GM23248 (cell line): ENCODE measurements at regions not wholly inside any gene's neighbourhood (a gene's known extent, or its start where the extent isn't known, plus 50 kb on each side); places are given as distances from the start of the nearest gene placed in this dataset.

ENCODE experiments used
- DNase-seq: peaks from one replicate; pipeline ENCODE4 v3.0.0-alpha.2; 2015
- H2AFZ ChIP-seq: fragments of 200-600 bp; sonication (generic); 2 replicates; pipeline ENCODE4 v1.6.1; 2016; ENCODE audit warnings: antibody characterized with exemption
- H3F3A ChIP-seq: fragments of 200-600 bp; sonication (generic); 2 replicates; pipeline ENCODE4 v1.6.1; 2016; ENCODE audit warnings: mild to moderate bottlenecking, antibody characterized with exemption, mixed run types; ENCODE audit not compliant: insufficient read depth
- H3K27ac ChIP-seq: fragments of 200-600 bp; sonication (generic); 2 replicates; pipeline ENCODE4 v1.5.1; 2016; ENCODE audit warnings: mild to moderate bottlenecking
- H3K27me3 ChIP-seq: fragments of 200-600 bp; sonication (generic); replicated peaks from 2 replicates; pipeline ENCODE4 v1.6.1; 2016; ENCODE audit warnings: mild to moderate bottlenecking; ENCODE audit not compliant: insufficient read depth
- H3K36me3 ChIP-seq: fragments of 200-600 bp; sonication (generic); 2 replicates; pipeline ENCODE4 v1.6.1; 2016; ENCODE audit warnings: low read depth, mild to moderate bottlenecking
- H3K4me1 ChIP-seq: fragments of 200-600 bp; sonication (generic); 2 replicates; pipeline ENCODE4 v1.6.1; 2016; ENCODE audit warnings: mild to moderate bottlenecking; ENCODE audit not compliant: insufficient read depth
- H3K4me2 ChIP-seq: fragments of 200-600 bp; sonication (generic); one replicate; pipeline ENCODE4 v1.6.1; 2016; ENCODE audit warnings: mild to moderate bottlenecking; ENCODE audit not compliant: unreplicated experiment
- H3K4me3 ChIP-seq: fragments of 200-600 bp; sonication (generic); 2 replicates; pipeline ENCODE4 v1.5.1; 2016; ENCODE audit warnings: mild to moderate bottlenecking
- H3K79me2 ChIP-seq: fragments of 200-600 bp; sonication (generic); 2 replicates; pipeline ENCODE4 v1.6.1; 2016; ENCODE audit warnings: mild to moderate bottlenecking; ENCODE audit not compliant: insufficient read depth
- H3K9ac ChIP-seq: fragments of 200-600 bp; sonication (generic); 2 replicates; pipeline ENCODE4 v1.6.1; 2016; ENCODE audit warnings: mild to moderate bottlenecking
- H3K9me2 ChIP-seq: fragments of 200-600 bp; sonication (generic); 2 replicates; pipeline ENCODE4 v1.6.1; 2016; ENCODE audit warnings: mixed run types, mild to moderate bottlenecking, moderate library complexity; ENCODE audit not compliant: insufficient read depth
- H3K9me3 ChIP-seq: fragments of 200-600 bp; sonication (generic); one replicate; pipeline ENCODE4 v1.6.1; 2017; ENCODE audit warnings: low read depth
- H4K20me1 ChIP-seq: fragments of 200-600 bp; sonication (generic); 2 replicates; pipeline ENCODE4 v1.6.0; 2016; ENCODE audit not compliant: insufficient read depth
- EZH2 ChIP-seq: fragments of 200-600 bp; sonication (generic); IDR thresholded peaks from 2 replicates; pipeline ENCODE4 v1.6.1; 2018; ENCODE audit warnings: antibody characterized with exemption, mild to moderate bottlenecking; ENCODE audit not compliant: insufficient read depth, poor library complexity, severe bottlenecking
- EZH2phosphoT487 ChIP-seq: fragments of 200-600 bp; sonication (generic); IDR thresholded peaks from 2 replicates; pipeline ENCODE4 v1.6.1; 2018; ENCODE audit warnings: antibody characterized with exemption, moderate library complexity, mild to moderate bottlenecking, low read depth; ENCODE audit not compliant: insufficient read depth
- WGBS, 2 experiments: methylation state at CpG; one replicate each; pipeline ENCODE4 v1.1.6; 2015 to 2017; ENCODE audit warnings: low lambda C conversion rate in 2 of 2, low coverage in 1 of 2; ENCODE audit errors: missing lambda C conversion rate in 2 of 2; 5-methylcytosine and 5-hydroxymethylcytosine counted together
- in situ Hi-C: fragments of 300-500 bp; cut with MboI; formaldehyde crosslinking; loops from 2 replicates; pipeline ENCODE4 v1.15.0; 2020

DNA sequence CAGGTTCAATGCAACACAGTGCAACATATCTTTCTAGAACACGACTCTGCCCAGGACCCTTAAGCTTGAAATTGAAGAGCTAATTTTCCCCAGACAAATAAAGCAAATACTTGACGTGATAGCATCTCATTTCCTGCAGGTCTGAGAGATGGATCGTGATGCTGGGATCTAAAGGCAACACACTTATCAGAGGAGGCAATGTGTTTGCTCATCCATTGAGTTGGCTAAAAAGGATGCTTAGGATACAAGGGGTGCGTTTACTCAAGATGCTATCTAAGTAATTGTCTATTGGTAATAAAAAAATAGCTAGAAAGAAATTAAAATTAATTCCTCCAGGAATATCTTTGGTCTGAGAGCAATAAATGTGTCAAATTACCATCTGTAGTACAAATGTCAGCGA lies 129.0 kb downstream of the SOCS6 start:
- peaks cover 51% of the 10 kb centered on the region for H3F3A ChIP-seq
- peaks cover 48% of the 10 kb centered on the region for H3K4me1 ChIP-seq
- H3K9me2 ChIP-seq = no peaks in the 10 kb centered on the region
- no peak overlapping the region for H3K9ac ChIP-seq
- no peaks in the 10 kb centered on the region for H3K9me3 ChIP-seq
- H2AFZ ChIP-seq = no peak overlapping the region
- H3K27ac ChIP-seq = peak overlapping the region; percentile 96; the same call in 1 of the 2 replicates
- TF ChIP-seq EZH2 (no peak), EZH2phosphoT487 (no peak)
- no peaks in the 10 kb centered on the region for H3K36me3 ChIP-seq
- WGBS, 2 experiments = 39 to 44% methylated on average over 5 of the region's 5 CpGs
- DNase-seq = no peak
- no peaks in the 10 kb centered on the region for H3K27me3 ChIP-seq
- no peaks in the 10 kb centered on the region for H3K79me2 ChIP-seq
- H3K4me3 ChIP-seq = no peak overlapping the region
- H4K20me1 ChIP-seq = no peaks in the 10 kb centered on the region
- in situ Hi-C loops = no loop called here
- no peak overlapping the region for H3K4me2 ChIP-seq

DNA sequence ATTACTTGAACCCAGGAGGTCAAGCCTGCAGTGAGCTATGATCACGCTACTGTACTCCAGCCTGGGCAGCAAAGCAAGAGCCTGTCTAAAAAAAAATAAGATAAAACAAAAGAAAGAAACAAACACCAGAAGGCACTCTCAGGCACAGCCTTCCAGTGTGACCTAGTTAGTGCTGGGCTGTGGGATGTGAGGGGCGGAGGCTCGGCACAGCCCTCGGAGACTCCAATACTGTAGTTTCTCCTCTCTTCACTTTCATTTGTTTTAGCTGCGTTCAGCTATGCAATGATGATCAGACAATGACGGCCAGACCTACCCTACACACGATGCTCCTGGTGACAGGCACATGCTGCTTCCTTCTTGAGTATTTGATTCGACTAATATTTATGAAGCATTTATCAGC lies 127.7 kb downstream of the SOCS6 start:
- H4K20me1 ChIP-seq = no peaks in the 10 kb centered on the region
- H3K9ac ChIP-seq = no peak overlapping the region
- in situ Hi-C loops = no loop called here
- DNase-seq = no peak
- H3K4me2 ChIP-seq = no peak overlapping the region
- H3K9me3 ChIP-seq = no peaks in the 10 kb centered on the region
- no peak overlapping the region for H3K27ac ChIP-seq
- no peaks in the 10 kb centered on the region for H3K9me2 ChIP-seq
- no peak for TF ChIP-seq EZH2
- TF ChIP-seq EZH2phosphoT487 = no peak
- H3K36me3 ChIP-seq = no peaks in the 10 kb centered on the region
- H3K79me2 ChIP-seq = no peaks in the 10 kb centered on the region
- 59 to 65% methylated on average over 8 of the region's 8 CpGs for WGBS, 2 experiments
- peaks cover 37% of the 10 kb centered on the region for H3K4me1 ChIP-seq
- no peak overlapping the region for H2AFZ ChIP-seq
- no peak overlapping the region for H3K4me3 ChIP-seq
- H3F3A ChIP-seq = peaks cover 40% of the 10 kb centered on the region
- H3K27me3 ChIP-seq = no peaks in the 10 kb centered on the region

DNA sequence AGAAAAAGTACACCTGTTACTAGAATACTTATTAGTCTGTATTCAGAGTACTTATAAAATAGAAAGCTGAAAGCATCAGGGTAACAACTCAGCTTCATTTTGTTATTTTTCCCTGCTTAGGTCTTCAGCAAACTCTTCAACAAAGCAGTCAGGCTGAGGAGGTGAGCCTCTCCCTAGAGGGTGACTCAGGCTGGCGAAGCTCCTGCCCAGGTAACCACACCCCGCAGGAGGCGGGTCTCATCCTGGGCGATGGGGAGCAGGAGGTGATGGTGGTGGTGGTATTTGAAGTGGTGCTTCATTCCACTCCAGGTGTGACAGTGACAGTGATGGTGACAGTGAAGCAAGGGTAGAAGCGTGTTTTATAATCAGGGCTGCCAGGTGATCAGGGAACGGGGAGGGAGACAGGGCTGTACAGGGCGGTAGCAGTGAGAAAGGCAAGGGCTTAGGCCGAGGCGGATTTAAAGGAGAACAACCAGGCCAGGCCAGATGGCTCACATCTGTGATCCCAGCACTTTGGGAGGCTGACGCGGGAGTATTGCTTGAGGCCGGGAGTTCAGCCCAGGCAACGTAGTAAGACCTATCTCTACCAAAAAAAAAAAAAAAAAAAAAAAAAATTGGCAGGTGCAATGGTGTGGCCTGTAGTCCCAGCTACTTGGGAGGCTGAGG lies 127.1 kb downstream of the SOCS6 start:
- H3K4me2 ChIP-seq = no peak overlapping the region
- H3K27ac ChIP-seq = no peak overlapping the region
- peaks cover 35% of the 10 kb centered on the region for H3F3A ChIP-seq
- H3K4me1 ChIP-seq = peaks cover 31% of the 10 kb centered on the region
- 55 to 61% methylated on average over 12 to 13 of the region's 13 CpGs for WGBS, 2 experiments
- no peak overlapping the region for H2AFZ ChIP-seq
- no peaks in the 10 kb centered on the region for H3K79me2 ChIP-seq
- no peak overlapping the region for H3K9ac ChIP-seq
- in situ Hi-C loops = no loop called here
- TF ChIP-seq EZH2 = no peak
- no peak for TF ChIP-seq EZH2phosphoT487
- H3K36me3 ChIP-seq = no peaks in the 10 kb centered on the region
- no peaks in the 10 kb centered on the region for H3K9me2 ChIP-seq
- H3K9me3 ChIP-seq = no peaks in the 10 kb centered on the region
- H3K27me3 ChIP-seq = no peaks in the 10 kb centered on the region
- no peak overlapping the region for H3K4me3 ChIP-seq
- no peaks in the 10 kb centered on the region for H4K20me1 ChIP-seq
- no peak for DNase-seq

DNA sequence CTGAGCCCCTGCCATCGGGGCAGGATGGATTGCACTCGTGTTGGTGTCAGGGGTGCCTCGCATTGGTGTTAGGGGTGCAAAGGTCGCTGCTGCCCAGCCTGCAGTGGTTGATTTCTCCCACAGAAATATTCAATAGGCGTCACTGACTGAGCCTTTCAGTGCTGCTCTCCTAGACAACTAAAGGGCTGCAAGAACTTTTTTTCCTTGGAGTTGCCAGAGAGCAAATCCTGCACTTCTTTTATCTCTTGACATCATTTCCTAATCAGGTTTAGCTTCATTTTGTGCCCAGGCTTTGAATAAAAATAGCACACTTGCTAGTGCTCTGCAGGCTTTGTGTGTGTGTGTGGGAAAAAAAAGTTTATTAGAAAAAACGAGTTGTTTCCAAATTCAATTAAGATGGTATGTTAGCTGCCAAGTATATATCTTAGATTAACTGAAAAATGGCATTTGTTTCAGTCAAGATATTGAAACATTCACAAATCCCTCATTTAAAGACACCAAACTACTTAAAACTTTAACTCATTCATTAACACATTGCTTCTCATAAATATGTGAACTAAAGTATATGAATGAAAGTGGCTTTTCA lies 125.6 kb downstream of the SOCS6 start:
- H3F3A ChIP-seq = peaks cover 19% of the 10 kb centered on the region
- H3K79me2 ChIP-seq = no peaks in the 10 kb centered on the region
- no peak overlapping the region for H3K4me2 ChIP-seq
- H3K4me3 ChIP-seq = no peak overlapping the region
- H3K9ac ChIP-seq = no peak overlapping the region
- peaks cover 16% of the 10 kb centered on the region for H3K4me1 ChIP-seq
- H3K36me3 ChIP-seq = no peaks in the 10 kb centered on the region
- H2AFZ ChIP-seq = no peak overlapping the region
- H3K27ac ChIP-seq = no peak overlapping the region
- 66% methylated on average over 6 of the region's 6 CpGs for whole genome bisulfite sequencing, 2 experiments
- no peaks in the 10 kb centered on the region for H4K20me1 ChIP-seq
- H3K27me3 ChIP-seq = no peaks in the 10 kb centered on the region
- in situ Hi-C loops = no loop called here
- TF ChIP-seq EZH2phosphoT487 (no peak), EZH2 (no peak)
- H3K9me3 ChIP-seq = no peaks in the 10 kb centered on the region
- no peak for DNase-seq
- no peaks in the 10 kb centered on the region for H3K9me2 ChIP-seq
